Right lobe of liver (tissue), 4 donors: ENCODE measurements at regions not wholly inside any gene's neighbourhood (a gene's known extent, or its start where the extent isn't known, plus 50 kb on each side); places are given as distances from the start of the nearest gene placed in this dataset.

Source experiments
- POLR2A ChIP-seq: fragments of 450-650 bp; IDR thresholded peaks from one replicate; pipeline ENCODE4 v1.6.1; 2017; ENCODE audit warnings: antibody characterized with exemption, mild to moderate bottlenecking
- TF ChIP-seq, protein P1 (sequence below), 4 donors: fragments of 200-600 bp in 3 of 4; fragments of 450-650 bp in 1 of 4; IDR thresholded peaks; one replicate each; pipeline versions ENCODE4 v1.5.1 to v1.8.0; 2016 to 2022; ENCODE audit warnings: antibody characterized with exemption in 4 of 4, mild to moderate bottlenecking in 2 of 4
- donor health status: DM: no; HTN: no; CAD: no.
- donor health status: DM: no; HTN: no; CAD: no.
- donor health status: DM: no; HTN: yes; CAD: no.

DNA sequence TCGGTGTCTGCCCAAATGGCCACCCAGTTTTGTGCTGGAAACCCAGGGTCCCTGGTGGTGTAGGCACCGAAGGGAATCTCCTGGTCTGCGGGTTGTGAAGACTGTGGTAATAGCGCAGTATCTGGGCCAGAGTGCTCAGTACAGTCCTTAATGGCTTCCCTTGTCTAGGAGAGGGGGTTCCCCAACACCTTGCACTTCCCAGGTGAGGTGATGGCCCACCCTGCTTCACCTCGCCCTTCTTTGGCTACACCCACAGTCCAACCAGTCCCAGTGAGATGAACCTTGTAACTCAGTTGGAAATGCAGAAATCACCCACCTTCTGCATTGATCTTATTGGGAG is 402.4 kb downstream of the SRGAP2C start:
- TF ChIP-seq, protein P1, sequence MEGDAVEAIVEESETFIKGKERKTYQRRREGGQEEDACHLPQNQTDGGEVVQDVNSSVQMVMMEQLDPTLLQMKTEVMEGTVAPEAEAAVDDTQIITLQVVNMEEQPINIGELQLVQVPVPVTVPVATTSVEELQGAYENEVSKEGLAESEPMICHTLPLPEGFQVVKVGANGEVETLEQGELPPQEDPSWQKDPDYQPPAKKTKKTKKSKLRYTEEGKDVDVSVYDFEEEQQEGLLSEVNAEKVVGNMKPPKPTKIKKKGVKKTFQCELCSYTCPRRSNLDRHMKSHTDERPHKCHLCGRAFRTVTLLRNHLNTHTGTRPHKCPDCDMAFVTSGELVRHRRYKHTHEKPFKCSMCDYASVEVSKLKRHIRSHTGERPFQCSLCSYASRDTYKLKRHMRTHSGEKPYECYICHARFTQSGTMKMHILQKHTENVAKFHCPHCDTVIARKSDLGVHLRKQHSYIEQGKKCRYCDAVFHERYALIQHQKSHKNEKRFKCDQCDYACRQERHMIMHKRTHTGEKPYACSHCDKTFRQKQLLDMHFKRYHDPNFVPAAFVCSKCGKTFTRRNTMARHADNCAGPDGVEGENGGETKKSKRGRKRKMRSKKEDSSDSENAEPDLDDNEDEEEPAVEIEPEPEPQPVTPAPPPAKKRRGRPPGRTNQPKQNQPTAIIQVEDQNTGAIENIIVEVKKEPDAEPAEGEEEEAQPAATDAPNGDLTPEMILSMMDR (IDR thresholded peaks at IDR 0.05) = no peak
- TF ChIP-seq POLR2A = no peak
